ENCODE measurements at regions not wholly inside any gene's neighbourhood (a gene's known extent, or its start where the extent isn't known, plus 50 kb on each side); places are given as distances from the start of the nearest gene placed in this dataset.

- no peak for TF ChIP-seq PATZ1 (CRISPR knock-in tag; IDR thresholded peaks at IDR 0.05; ENCODE audit: borderline replicate concordance)
These were observed 103.3 kb upstream of the ZNF507 start (continued) for GRCh38 chr19:32241932-32242710.

GRCh38 chr19:32246006-32246405, 99.4 kb upstream of the ZNF507 start:
- TF ChIP-seq ZNF70 (CRISPR knock-in tag; IDR thresholded peaks at IDR 0.05), result no peak
- TF ChIP-seq ZNF8 (CRISPR knock-in tag; IDR thresholded peaks at IDR 0.05), result no peak
- ATAC-seq, result no peak

- no peak for TF ChIP-seq TOX (CRISPR knock-in tag; IDR thresholded peaks at IDR 0.05; ENCODE audit: borderline replicate concordance)
- no peak for ATAC-seq
These were observed 93.6 kb upstream of the ZNF507 start for GRCh38 chr19:32251634-32252332.

GRCh38 chr19:32252333-32252669, 93.1 kb upstream of the ZNF507 start:
- no peak for ATAC-seq
- TF ChIP-seq ZNF70 (CRISPR knock-in tag; IDR thresholded peaks at IDR 0.05) (no peak), GLIS3 (CRISPR knock-in tag; IDR thresholded peaks at IDR 0.05) (no peak), CREB5 (CRISPR knock-in tag; IDR thresholded peaks at IDR 0.05; ENCODE audit: low read depth) (no peak), ARNTL (CRISPR knock-in tag; IDR thresholded peaks at IDR 0.05; ENCODE audit: borderline replicate concordance, low read depth) (no peak), SNAI2 (CRISPR knock-in tag; IDR thresholded peaks at IDR 0.05) (no peak), ISL1 (CRISPR knock-in tag; IDR thresholded peaks at IDR 0.05) (no peak), TSHZ2 (CRISPR knock-in tag; IDR thresholded peaks at IDR 0.05) (no peak), ZNF8 (CRISPR knock-in tag; IDR thresholded peaks at IDR 0.05) (no peak), POU6F1 (CRISPR knock-in tag; IDR thresholded peaks at IDR 0.05; ENCODE audit: borderline replicate concordance, low read depth) (no peak), ZC3H10 (CRISPR knock-in tag; IDR thresholded peaks at IDR 0.05) (no peak), ZNF565 (CRISPR knock-in tag; conservative IDR thresholded peaks at IDR 0.05; ENCODE audit: low read depth) (no peak), ZFP3 (CRISPR knock-in tag; IDR thresholded peaks at IDR 0.05) (no peak), ZFP30 (CRISPR knock-in tag; IDR thresholded peaks at IDR 0.05) (no peak), TOX (CRISPR knock-in tag; IDR thresholded peaks at IDR 0.05; ENCODE audit: borderline replicate concordance) (no peak), BACH2 (CRISPR knock-in tag; IDR thresholded peaks at IDR 0.05; ENCODE audit: borderline replicate concordance) (no peak), PATZ1 (CRISPR knock-in tag; IDR thresholded peaks at IDR 0.05; ENCODE audit: borderline replicate concordance) (no peak)
